ENCODE measurements at regions not wholly inside any gene's neighbourhood (a gene's known extent, or its start where the extent isn't known, plus 50 kb on each side); places are given as distances from the start of the nearest gene placed in this dataset.

GRCh38 chr10:131469551-131469950, 158.0 kb upstream of the TCERG1L start:
- no peaks in the 10 kb centered on the region for H3K9me3 Mint-ChIP-seq
- H3K27me3 Mint-ChIP-seq, result no peaks in the 10 kb centered on the region
- H3K27ac Mint-ChIP-seq, result no peak overlapping the region
- no peak overlapping the region for H3K4me3 Mint-ChIP-seq
- POLR2A ChIA-PET, result no interaction called here
- no peaks in the 10 kb centered on the region for H3K4me1 Mint-ChIP-seq
- DNase-seq, result no peak
- H3K36me3 Mint-ChIP-seq (ENCODE audit: low read depth), result no peaks in the 10 kb centered on the region
- CTCF ChIA-PET, result no interaction called here

- CTCF ChIA-PET, result no interaction called here
- Mint-ChIP-seq H3K4me3 (no peak overlapping the region), H3K36me3 (ENCODE audit: low read depth) (no peaks in the 10 kb centered on the region), H3K27me3 (no peaks in the 10 kb centered on the region), H3K9me3 (no peaks in the 10 kb centered on the region), H3K27ac (no peak overlapping the region), H3K4me1 (no peaks in the 10 kb centered on the region)
- POLR2A ChIA-PET, result no interaction called here
- DNase-seq, result no peak
Measured at GRCh38 chr10:131473645-131474044, 162.1 kb upstream of the TCERG1L start.

- DNase-seq, result no peak
- Mint-ChIP-seq H3K27me3 (no peaks in the 10 kb centered on the region), H3K4me3 (no peak overlapping the region), H3K4me1 (no peaks in the 10 kb centered on the region), H3K9me3 (no peaks in the 10 kb centered on the region), H3K27ac (no peak overlapping the region), H3K36me3 (ENCODE audit: low read depth) (no peaks in the 10 kb centered on the region)
- ChIA-PET CTCF (no interaction called here), POLR2A (no interaction called here)
Measured at GRCh38 chr10:131474416-131474815, 162.9 kb upstream of the TCERG1L start.

- Mint-ChIP-seq H3K4me1 (no peaks in the 10 kb centered on the region), H3K9me3 (no peaks in the 10 kb centered on the region), H3K4me3 (no peak overlapping the region), H3K27me3 (no peaks in the 10 kb centered on the region), H3K27ac (no peak overlapping the region), H3K36me3 (ENCODE audit: low read depth) (no peaks in the 10 kb centered on the region)
- CTCF ChIA-PET, result no interaction called here
- DNase-seq, result no peak
- POLR2A ChIA-PET, result no interaction called here
Measured at GRCh38 chr10:131475043-131475442, 163.5 kb upstream of the TCERG1L start.

- Mint-ChIP-seq H3K36me3 (ENCODE audit: low read depth) (no peaks in the 10 kb centered on the region), H3K27me3 (no peaks in the 10 kb centered on the region), H3K27ac (no peak overlapping the region), H3K4me1 (no peaks in the 10 kb centered on the region), H3K9me3 (no peaks in the 10 kb centered on the region), H3K4me3 (no peak overlapping the region)
- POLR2A ChIA-PET, result no interaction called here
- DNase-seq, result no peak
- CTCF ChIA-PET, result no interaction called here
Measured at GRCh38 chr10:131475803-131476202, 164.3 kb upstream of the TCERG1L start.

GRCh38 chr10:131477457-131478121, 166.1 kb upstream of the TCERG1L start:
- no peaks in the 10 kb centered on the region for H3K4me1 Mint-ChIP-seq
- DNase-seq, result no peak
- no peak overlapping the region for H3K4me3 Mint-ChIP-seq
- H3K27me3 Mint-ChIP-seq, result no peaks in the 10 kb centered on the region
- no peak overlapping the region for H3K27ac Mint-ChIP-seq
- no peaks in the 10 kb centered on the region for H3K9me3 Mint-ChIP-seq
- H3K36me3 Mint-ChIP-seq (ENCODE audit: low read depth), result no peaks in the 10 kb centered on the region
- POLR2A ChIA-PET, result no interaction called here
- CTCF ChIA-PET, result no interaction called here

- POLR2A ChIA-PET, result no interaction called here
- Mint-ChIP-seq H3K4me1 (no peaks in the 10 kb centered on the region), H3K27me3 (no peaks in the 10 kb centered on the region), H3K36me3 (ENCODE audit: low read depth) (no peaks in the 10 kb centered on the region), H3K9me3 (peaks cover 5% of the 10 kb centered on the region), H3K4me3 (no peak overlapping the region), H3K27ac (no peak overlapping the region)
- CTCF ChIA-PET, result no interaction called here
- DNase-seq, result no peak
Measured at GRCh38 chr10:131478377-131478989, 167.0 kb upstream of the TCERG1L start.

GRCh38 chr10:131480066-131480465, 168.5 kb upstream of the TCERG1L start:
- Mint-ChIP-seq H3K9me3 (peaks cover 9% of the 10 kb centered on the region), H3K4me3 (no peak overlapping the region), H3K27me3 (no peaks in the 10 kb centered on the region), H3K4me1 (no peaks in the 10 kb centered on the region), H3K36me3 (ENCODE audit: low read depth) (no peaks in the 10 kb centered on the region), H3K27ac (no peak overlapping the region)
- no peak for DNase-seq
- POLR2A ChIA-PET, result no interaction called here
- CTCF ChIA-PET, result no interaction called here

- no peak for DNase-seq
- ChIA-PET POLR2A (no interaction called here), CTCF (no interaction called here)
- no peaks in the 10 kb centered on the region for H3K4me1 Mint-ChIP-seq
- no peaks in the 10 kb centered on the region for H3K27me3 Mint-ChIP-seq
- H3K9me3 Mint-ChIP-seq, result peaks cover 9% of the 10 kb centered on the region
- no peak overlapping the region for H3K27ac Mint-ChIP-seq
- no peak overlapping the region for H3K4me3 Mint-ChIP-seq
- H3K36me3 Mint-ChIP-seq (ENCODE audit: low read depth), result no peaks in the 10 kb centered on the region
Measured at GRCh38 chr10:131480861-131481260, 169.3 kb upstream of the TCERG1L start.

- ChIA-PET POLR2A (no interaction called here), CTCF (no interaction called here)
- Mint-ChIP-seq H3K27ac (no peak overlapping the region), H3K4me1 (no peaks in the 10 kb centered on the region), H3K4me3 (no peak overlapping the region), H3K27me3 (no peaks in the 10 kb centered on the region), H3K36me3 (ENCODE audit: low read depth) (no peaks in the 10 kb centered on the region), H3K9me3 (peaks cover 20% of the 10 kb centered on the region)
- DNase-seq, result no peak
Measured at GRCh38 chr10:131485732-131486131, 174.2 kb upstream of the TCERG1L start.

- Mint-ChIP-seq H3K4me1 (no peaks in the 10 kb centered on the region), H3K27ac (no peak overlapping the region), H3K4me3 (no peak overlapping the region), H3K9me3 (peaks cover 20% of the 10 kb centered on the region), H3K36me3 (ENCODE audit: low read depth) (no peaks in the 10 kb centered on the region), H3K27me3 (no peaks in the 10 kb centered on the region)
- POLR2A ChIA-PET, result no interaction called here
- CTCF ChIA-PET, result no interaction called here
- DNase-seq, result no peak
Measured at GRCh38 chr10:131487822-131488221, 176.3 kb upstream of the TCERG1L start.

GRCh38 chr10:131490991-131491594, 179.6 kb upstream of the TCERG1L start:
- no peaks in the 10 kb centered on the region for H3K36me3 Mint-ChIP-seq (ENCODE audit: low read depth)
- peaks cover 19% of the 10 kb centered on the region for H3K9me3 Mint-ChIP-seq
- DNase-seq, result no peak
- POLR2A ChIA-PET, result no interaction called here
- no peak overlapping the region for H3K4me3 Mint-ChIP-seq
- no peaks in the 10 kb centered on the region for H3K27me3 Mint-ChIP-seq
- H3K27ac Mint-ChIP-seq, result no peak overlapping the region
- CTCF ChIA-PET, result no interaction called here
- no peaks in the 10 kb centered on the region for H3K4me1 Mint-ChIP-seq

- Mint-ChIP-seq H3K4me1 (no peaks in the 10 kb centered on the region), H3K27ac (no peak overlapping the region), H3K4me3 (no peak overlapping the region), H3K36me3 (ENCODE audit: low read depth) (no peaks in the 10 kb centered on the region), H3K27me3 (no peaks in the 10 kb centered on the region), H3K9me3 (peaks cover 11% of the 10 kb centered on the region)
- CTCF ChIA-PET, result no interaction called here
- POLR2A ChIA-PET, result no interaction called here
- no peak for DNase-seq
Measured at GRCh38 chr10:131492211-131492857, 180.8 kb upstream of the TCERG1L start.

GRCh38 chr10:131493432-131493831, 181.9 kb upstream of the TCERG1L start:
- H3K4me1 Mint-ChIP-seq, result no peaks in the 10 kb centered on the region
- no peaks in the 10 kb centered on the region for H3K36me3 Mint-ChIP-seq (ENCODE audit: low read depth)
- peaks cover 12% of the 10 kb centered on the region for H3K9me3 Mint-ChIP-seq
- POLR2A ChIA-PET, result no interaction called here
- CTCF ChIA-PET, result no interaction called here
- no peak overlapping the region for H3K4me3 Mint-ChIP-seq
- no peak for DNase-seq
- H3K27me3 Mint-ChIP-seq, result no peaks in the 10 kb centered on the region
- no peak overlapping the region for H3K27ac Mint-ChIP-seq
